Activated T-helper 1 cell treated with anti-CD3 and anti-CD28 coated beads, Interleukin-12 subunit alpha, Interleukin-12 subunit beta, Interleukin-2, Interleukin-4 antibody, amounts not matched to agents 30 ng/mL and 10 ng/mL and 1 ng/mL, durations not matched to agents 14 hours and 24 hours and 36 hours (primary cell): ENCODE measurements at regions not wholly inside any gene's neighbourhood (a gene's known extent, or its start where the extent isn't known, plus 50 kb on each side); places are given as distances from the start of the nearest gene placed in this dataset.
"Not testable (repeated sequence)": the region's sequence is repeated elsewhere in the genome, so short reads cannot be mapped to it uniquely, and the experiment has no call there.

Experiments used
- DNase-seq: peaks from one replicate; pipeline ENCODE4 v3.0.0; 2021; ENCODE audit warnings: low spot score
- H3K27ac Mint-ChIP-seq: one replicate; pipeline ENCODE4 v1.8.0; 2021; ENCODE audit warnings: mild to moderate bottlenecking, mixed read lengths
- H3K27me3 Mint-ChIP-seq: one replicate; pipeline ENCODE4 v1.8.0; 2022; ENCODE audit warnings: mild to moderate bottlenecking, moderate library complexity, mixed read lengths; ENCODE audit not compliant: insufficient read depth
- H3K36me3 Mint-ChIP-seq: one replicate; pipeline ENCODE4 v1.8.0; 2021; ENCODE audit warnings: low read depth, mixed read lengths
- H3K4me1 Mint-ChIP-seq: one replicate; pipeline ENCODE4 v1.8.0; 2021; ENCODE audit warnings: low read depth, mixed read lengths
- H3K4me3 Mint-ChIP-seq: one replicate; pipeline ENCODE4 v1.8.0; 2021; ENCODE audit warnings: mild to moderate bottlenecking, moderate library complexity, mixed read lengths
- H3K9me3 Mint-ChIP-seq: one replicate; pipeline ENCODE4 v1.8.0; 2021; ENCODE audit warnings: mixed read lengths
- intact Hi-C: fragments of 100-400 bp; cut with micrococcal nuclease; formaldehyde crosslinking; loops from one replicate; pipeline ENCODE4 v1.15.1; 2024

DNA sequence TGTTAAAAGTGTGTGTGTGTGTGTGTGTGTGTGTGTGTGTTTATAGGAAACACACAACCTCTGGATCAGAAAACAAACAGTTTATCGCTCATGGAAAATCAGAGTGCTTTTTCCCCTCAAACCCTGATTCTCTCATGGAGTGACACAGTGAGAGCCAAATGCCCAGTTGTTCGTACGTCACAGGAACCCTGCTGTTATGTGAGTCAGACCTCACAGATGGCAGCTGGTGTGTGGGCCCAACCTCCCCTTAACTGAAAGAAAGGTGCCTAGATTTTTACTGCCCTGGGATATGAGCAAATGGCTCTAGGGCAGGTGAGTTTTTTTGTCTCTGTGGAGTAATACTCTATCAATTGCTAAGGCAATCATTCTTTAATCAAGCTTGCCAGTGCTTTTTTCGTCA lies 1788.1 kb downstream of the BRINP3 start:
- Mint-ChIP-seq H3K27me3 (no peaks in the 10 kb centered on the region), H3K36me3 (no peaks in the 10 kb centered on the region)

GRCh38 chr1:188700116-188700515 lies 1777.5 kb downstream of the BRINP3 start:
- intact Hi-C loops = no loop called here

More for the DNA sequence above, 1788.1 kb downstream of the BRINP3 start:
- H3K27ac Mint-ChIP-seq = no peak overlapping the region
- no peak overlapping the region for H3K4me3 Mint-ChIP-seq
- H3K9me3 Mint-ChIP-seq = peaks cover 2% of the 10 kb centered on the region
- no peak for DNase-seq
- no peaks in the 10 kb centered on the region for H3K4me1 Mint-ChIP-seq
- intact Hi-C loops = no loop called here

GRCh38 chr1:188706742-188707141 lies 1770.9 kb downstream of the BRINP3 start:
- Mint-ChIP-seq H3K27ac (no peak overlapping the region), H3K4me1 (no peaks in the 10 kb centered on the region), H3K36me3 (no peaks in the 10 kb centered on the region), H3K4me3 (no peak overlapping the region), H3K27me3 (no peaks in the 10 kb centered on the region), H3K9me3 (no peaks in the 10 kb centered on the region)
- intact Hi-C loops = no loop called here
- DNase-seq = no peak

More at GRCh38 chr1:188700116-188700515, 1777.5 kb downstream of the BRINP3 start:
- H3K36me3 Mint-ChIP-seq = no peaks in the 10 kb centered on the region
- H3K4me3 Mint-ChIP-seq = no peak overlapping the region
- H3K27me3 Mint-ChIP-seq = no peaks in the 10 kb centered on the region
- no peak for DNase-seq
- H3K4me1 Mint-ChIP-seq = no peaks in the 10 kb centered on the region
- no peak overlapping the region for H3K27ac Mint-ChIP-seq
- H3K9me3 Mint-ChIP-seq = peaks cover 2% of the 10 kb centered on the region

DNA sequence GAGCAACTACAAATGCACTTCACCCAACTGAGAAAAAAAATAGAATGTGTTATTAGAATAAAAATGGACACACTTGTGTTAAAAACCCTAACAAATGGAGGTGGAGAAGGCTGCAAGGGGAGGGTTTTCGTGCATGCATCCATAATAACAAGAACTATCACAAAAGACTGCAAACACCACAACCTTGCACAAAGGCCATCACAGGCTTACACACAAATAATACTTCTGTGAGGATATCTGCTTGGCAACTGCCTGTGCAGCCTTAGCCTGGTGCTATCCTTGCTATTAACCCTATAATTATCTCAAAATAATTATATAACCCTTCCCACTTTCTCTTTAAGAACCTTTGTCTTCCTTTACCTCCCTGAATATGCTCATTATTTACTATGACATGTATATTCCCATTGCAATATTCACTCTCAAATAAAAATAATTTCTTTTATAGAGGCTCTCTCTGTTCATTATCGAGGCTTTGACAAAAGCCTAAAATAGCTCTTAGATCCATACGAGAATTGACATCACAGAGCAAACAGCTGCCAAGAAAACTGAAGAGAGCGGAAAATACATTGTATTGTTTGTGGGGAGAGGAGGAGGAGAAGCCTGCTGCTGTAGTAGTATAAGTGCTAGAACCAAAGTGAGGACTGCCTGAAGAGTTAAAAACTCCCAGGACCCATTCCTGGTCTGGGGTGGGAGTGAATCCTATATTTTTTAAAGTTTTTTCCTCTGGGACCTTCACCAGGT lies 1768.7 kb downstream of the BRINP3 start:
- H3K27me3 Mint-ChIP-seq = no peaks in the 10 kb centered on the region
- no peaks in the 10 kb centered on the region for H3K36me3 Mint-ChIP-seq
- no peak overlapping the region for H3K4me3 Mint-ChIP-seq
- H3K9me3 Mint-ChIP-seq = no peaks in the 10 kb centered on the region
- H3K4me1 Mint-ChIP-seq = no peaks in the 10 kb centered on the region
- DNase-seq = no peak
- intact Hi-C loops = no loop called here
- H3K27ac Mint-ChIP-seq = no peak overlapping the region

DNA sequence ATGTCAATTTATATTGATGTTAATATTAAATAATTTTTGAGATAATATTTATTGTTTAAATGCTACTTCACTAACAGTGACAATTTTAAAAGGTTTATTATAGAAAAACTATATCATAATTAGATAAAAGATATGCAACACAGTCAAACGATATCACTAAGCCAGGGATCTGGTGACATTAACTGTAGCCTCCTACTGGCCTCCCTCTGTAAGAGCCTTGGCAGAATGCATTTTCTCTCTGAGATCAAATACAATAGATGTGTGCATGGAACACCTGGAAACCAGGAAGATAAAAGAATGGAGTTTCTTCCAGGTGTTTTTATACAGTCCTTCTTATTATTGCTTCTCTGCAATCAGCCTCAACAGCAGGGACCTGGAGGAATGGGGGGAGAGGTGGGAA lies 1762.1 kb downstream of the BRINP3 start:
- H3K9me3 Mint-ChIP-seq = no peaks in the 10 kb centered on the region
- intact Hi-C loops = no loop called here
- DNase-seq = no peak
- no peaks in the 10 kb centered on the region for H3K36me3 Mint-ChIP-seq
- no peak overlapping the region for H3K4me3 Mint-ChIP-seq
- H3K27me3 Mint-ChIP-seq = no peaks in the 10 kb centered on the region
- no peak overlapping the region for H3K27ac Mint-ChIP-seq
- H3K4me1 Mint-ChIP-seq = no peaks in the 10 kb centered on the region

- no peaks in the 10 kb centered on the region for H3K27me3 Mint-ChIP-seq
Observed at GRCh38 chr1:188719735-188720134, 1757.9 kb downstream of the BRINP3 start.

GRCh38 chr1:188723332-188724020 lies 1754.2 kb downstream of the BRINP3 start:
- intact Hi-C loops = no loop called here
- Mint-ChIP-seq H3K36me3 (no peaks in the 10 kb centered on the region), H3K4me3 (no peak overlapping the region), H3K4me1 (no peaks in the 10 kb centered on the region), H3K27me3 (no peaks in the 10 kb centered on the region), H3K9me3 (no peaks in the 10 kb centered on the region), H3K27ac (no peak overlapping the region)
- DNase-seq = no peak

More at GRCh38 chr1:188719735-188720134, 1757.9 kb downstream of the BRINP3 start:
- Mint-ChIP-seq H3K27ac (no peak overlapping the region), H3K4me1 (no peaks in the 10 kb centered on the region), H3K4me3 (no peak overlapping the region), H3K9me3 (no peaks in the 10 kb centered on the region), H3K36me3 (no peaks in the 10 kb centered on the region)
- no peak for DNase-seq
- intact Hi-C loops = no loop called here

DNA sequence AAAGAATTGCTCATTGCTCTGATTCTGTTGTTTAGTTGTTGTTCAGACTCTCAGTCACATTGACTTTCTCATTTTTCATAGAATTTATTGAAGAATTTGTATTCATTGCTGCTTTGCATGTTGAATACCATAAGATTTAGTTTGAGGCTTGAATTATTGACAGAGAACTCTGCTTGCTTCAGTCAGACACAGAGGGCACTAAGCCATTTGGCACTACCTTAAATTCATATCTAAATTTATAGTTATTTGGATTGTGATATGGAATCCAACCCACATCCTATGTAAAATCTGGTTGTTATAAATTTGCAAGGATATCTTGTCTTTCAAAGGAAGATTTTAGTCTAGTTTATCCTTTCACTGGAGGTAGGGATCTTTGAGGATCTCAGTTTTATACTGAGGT lies 1748.6 kb downstream of the BRINP3 start:
- Mint-ChIP-seq H3K9me3 (peaks cover 10% of the 10 kb centered on the region), H3K27ac (no peak overlapping the region), H3K36me3 (no peaks in the 10 kb centered on the region), H3K4me1 (no peaks in the 10 kb centered on the region), H3K4me3 (no peak overlapping the region), H3K27me3 (no peaks in the 10 kb centered on the region)
- intact Hi-C loops = no loop called here
- DNase-seq = no peak

- H3K9me3 Mint-ChIP-seq = peaks cover 13% of the 10 kb centered on the region
- H3K27me3 Mint-ChIP-seq = no peaks in the 10 kb centered on the region
- no peaks in the 10 kb centered on the region for H3K36me3 Mint-ChIP-seq
- intact Hi-C loops = no loop called here
- no peaks in the 10 kb centered on the region for H3K4me1 Mint-ChIP-seq
- H3K4me3 Mint-ChIP-seq = no peak overlapping the region
- no peak for DNase-seq
- no peak overlapping the region for H3K27ac Mint-ChIP-seq
Observed at GRCh38 chr1:188735567-188735966, 1742.1 kb downstream of the BRINP3 start.

- H3K9me3 Mint-ChIP-seq = peaks cover 11% of the 10 kb centered on the region
- H3K27me3 Mint-ChIP-seq, H3K27ac Mint-ChIP-seq, H3K36me3 Mint-ChIP-seq, DNase-seq, intact Hi-C loops, H3K4me1 Mint-ChIP-seq, H3K4me3 Mint-ChIP-seq: not testable (repeated sequence)
Observed at GRCh38 chr1:188749275-188749674, 1728.4 kb downstream of the BRINP3 start.

DNA sequence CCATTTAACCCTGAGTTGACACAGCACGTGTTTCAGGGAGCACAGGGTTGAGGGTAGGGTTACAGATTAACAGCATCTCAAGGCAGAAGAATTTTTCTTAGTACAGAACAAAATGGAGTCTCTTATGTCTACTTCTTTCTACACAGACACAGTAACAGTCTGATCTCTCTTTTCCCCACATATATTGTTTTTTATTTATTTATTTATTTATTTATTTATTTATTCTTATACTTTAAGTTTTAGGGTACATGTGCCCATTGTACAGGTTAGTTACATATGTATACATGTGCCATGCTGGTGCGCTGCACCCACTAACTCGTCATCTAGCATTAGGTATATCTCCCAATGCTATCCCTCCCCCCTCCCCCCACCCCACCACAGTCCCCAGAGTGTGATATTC lies 1725.6 kb downstream of the BRINP3 start:
- DNase-seq, H3K27ac Mint-ChIP-seq, H3K4me1 Mint-ChIP-seq, intact Hi-C loops, H3K27me3 Mint-ChIP-seq, H3K4me3 Mint-ChIP-seq, H3K36me3 Mint-ChIP-seq: not testable (repeated sequence)
- peaks cover 11% of the 10 kb centered on the region for H3K9me3 Mint-ChIP-seq

GRCh38 chr1:188757747-188758146 lies 1719.9 kb downstream of the BRINP3 start:
- H3K27me3 Mint-ChIP-seq, DNase-seq, H3K4me3 Mint-ChIP-seq, H3K4me1 Mint-ChIP-seq, H3K27ac Mint-ChIP-seq, H3K36me3 Mint-ChIP-seq, intact Hi-C loops, H3K9me3 Mint-ChIP-seq: not testable (repeated sequence)

DNA sequence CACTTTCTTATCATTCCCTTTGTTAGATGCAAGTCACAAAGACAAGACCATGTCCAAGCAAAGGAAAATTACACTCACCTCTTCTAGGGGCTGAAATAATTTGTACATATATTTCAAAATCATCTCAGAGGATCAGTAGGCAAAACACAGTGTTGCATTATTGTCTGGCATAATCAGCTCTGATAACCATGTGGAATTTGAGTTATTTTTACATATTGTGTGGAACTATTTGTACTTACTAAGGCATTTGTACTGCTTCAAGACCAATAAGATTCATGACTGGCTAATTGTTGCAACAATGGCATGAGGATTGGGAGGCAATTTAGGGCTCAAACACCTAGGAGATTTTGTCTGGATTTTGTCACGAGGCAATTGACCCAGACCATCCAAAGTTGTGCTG lies 1716.4 kb downstream of the BRINP3 start:
- H3K4me1 Mint-ChIP-seq = no peaks in the 10 kb centered on the region
- H3K27me3 Mint-ChIP-seq = no peaks in the 10 kb centered on the region
- H3K36me3 Mint-ChIP-seq = no peaks in the 10 kb centered on the region
- H3K4me3 Mint-ChIP-seq = no peak overlapping the region
- DNase-seq = no peak
- no peak overlapping the region for H3K27ac Mint-ChIP-seq
- no peaks in the 10 kb centered on the region for H3K9me3 Mint-ChIP-seq
- intact Hi-C loops = no loop called here
